ENCODE measurements at regions not wholly inside any gene's neighbourhood (a gene's known extent, or its start where the extent isn't known, plus 50 kb on each side); places are given as distances from the start of the nearest gene placed in this dataset.
A peak's percentile ranks its signal among the peaks of the same experiment; 100 is the strongest.

- DNase-seq (ENCODE audit: low read depth in 4 of 4, low spot score in 2 of 4), result no peak
These were observed 1088.1 kb upstream of the PIK3C3 start for GRCh38 chr18:40866968-40867367.

DNA sequence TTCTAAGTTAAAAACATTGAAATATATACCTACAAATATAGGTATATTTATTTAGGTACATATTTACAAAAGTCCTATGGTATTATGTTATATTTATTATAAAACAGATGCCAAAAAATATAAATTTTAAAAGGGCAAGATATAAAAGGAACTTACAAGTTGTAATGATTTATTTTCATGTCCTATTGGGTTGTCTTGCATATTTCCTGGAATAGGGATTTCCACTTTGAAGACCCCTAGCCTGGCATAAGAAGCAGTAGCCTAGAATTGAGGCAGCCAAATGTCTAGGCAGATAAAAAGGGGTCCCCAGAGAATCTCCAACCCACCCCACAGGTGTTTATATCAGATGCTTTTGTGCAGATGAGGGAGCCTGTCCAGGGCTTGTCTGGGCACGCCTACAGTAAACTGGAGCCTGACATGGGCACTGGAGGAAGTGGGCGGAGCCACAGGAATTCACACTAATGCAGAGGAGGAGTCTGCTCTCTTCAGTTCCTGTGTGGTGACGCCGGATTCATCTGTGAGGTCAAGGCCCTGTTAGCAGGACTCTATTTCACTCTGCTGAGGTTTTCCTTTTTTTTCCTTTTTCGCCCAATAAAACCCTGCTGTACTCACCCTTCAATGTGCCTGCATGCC, 1088.9 kb upstream of the PIK3C3 start:
- no peak for DNase-seq (ENCODE audit: low read depth in 4 of 4, low spot score in 2 of 4)

DNA sequence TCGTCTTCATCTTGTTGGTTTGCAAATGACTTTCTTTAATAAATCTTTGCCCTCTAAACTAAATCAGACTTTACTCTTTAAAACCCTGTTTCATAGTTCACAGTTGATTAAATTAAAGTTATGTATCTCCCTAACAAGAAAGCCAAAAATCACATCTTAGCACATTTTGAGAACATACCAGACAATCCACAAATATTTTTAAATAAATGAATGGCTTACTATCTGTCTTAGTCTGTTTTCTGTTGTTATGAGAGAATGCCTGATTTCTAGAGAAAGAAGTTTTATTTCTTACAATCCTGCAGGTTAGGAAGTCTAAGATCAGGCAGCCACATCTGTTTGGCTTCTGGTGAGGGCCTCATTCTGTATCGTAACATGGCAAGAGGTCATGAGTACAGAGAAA, 1090.2 kb upstream of the PIK3C3 start:
- DNase-seq (ENCODE audit: low read depth in 4 of 4, low spot score in 2 of 4), result no peak

GRCh38 chr18:40863801-40864200, 1091.2 kb upstream of the PIK3C3 start:
- DNase-seq (ENCODE audit: low read depth in 4 of 4, low spot score in 2 of 4), result no peak

DNA sequence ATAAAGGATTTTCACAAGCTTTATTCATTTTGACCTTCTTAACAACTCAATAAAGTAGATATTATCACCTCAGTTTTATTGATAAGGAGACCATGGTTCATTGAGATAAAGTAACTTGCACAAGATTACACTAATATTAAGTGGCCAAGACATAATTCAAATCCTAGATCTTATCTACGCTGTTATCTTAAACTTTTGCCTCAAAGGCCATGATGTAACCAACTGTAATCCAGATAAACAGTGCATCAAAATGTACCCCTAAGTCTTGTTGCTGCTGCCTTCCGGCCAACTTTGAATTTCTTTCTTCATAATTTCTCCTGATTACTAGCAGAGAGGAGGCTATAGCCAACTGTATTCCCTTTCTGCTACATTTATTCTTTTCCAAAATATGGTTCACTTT, 1094.8 kb upstream of the PIK3C3 start:
- no peak for DNase-seq (ENCODE audit: low read depth in 4 of 4, low spot score in 2 of 4)

DNA sequence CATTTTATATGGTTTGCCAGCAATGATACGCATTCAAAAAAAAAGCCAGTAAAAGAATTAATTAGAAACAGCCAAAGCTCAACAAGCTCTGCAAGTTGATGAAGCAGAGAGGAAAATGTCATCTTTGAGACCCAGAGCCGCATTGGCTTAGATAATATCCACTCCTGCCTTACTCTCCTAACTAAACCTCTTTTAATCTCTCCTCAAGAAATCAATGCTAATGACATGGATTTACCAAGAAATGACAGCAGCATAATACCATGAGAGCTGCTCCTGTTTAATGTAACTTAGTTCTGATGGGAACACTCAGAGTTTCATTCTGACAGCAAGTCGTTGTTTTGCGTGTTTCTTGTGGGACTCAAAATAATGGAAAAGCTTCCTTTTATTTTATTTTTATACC, 1099.4 kb upstream of the PIK3C3 start:
- no peak for DNase-seq (ENCODE audit: low read depth in 4 of 4, low spot score in 2 of 4)

DNA sequence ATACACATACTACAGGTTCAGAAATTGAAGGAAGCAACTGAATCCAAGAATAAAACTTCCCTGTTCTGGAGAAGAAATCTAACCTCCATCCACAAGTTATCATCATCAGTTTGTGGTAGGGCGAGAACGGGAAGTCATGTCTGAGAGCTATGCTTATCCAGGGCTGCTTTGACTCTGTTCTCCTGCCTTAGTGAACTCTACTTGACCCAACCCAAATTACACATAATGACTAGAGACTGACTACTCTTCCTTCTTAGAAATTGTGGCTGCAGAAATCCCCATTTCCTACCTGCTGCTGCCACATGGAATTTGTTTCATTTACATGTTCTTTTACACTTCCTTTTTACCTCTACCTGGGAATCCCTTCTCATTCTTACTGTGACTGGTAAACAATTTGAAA, 1102.6 kb upstream of the PIK3C3 start:
- DNase-seq (ENCODE audit: low read depth in 4 of 4, low spot score in 2 of 4), result no peak

DNA sequence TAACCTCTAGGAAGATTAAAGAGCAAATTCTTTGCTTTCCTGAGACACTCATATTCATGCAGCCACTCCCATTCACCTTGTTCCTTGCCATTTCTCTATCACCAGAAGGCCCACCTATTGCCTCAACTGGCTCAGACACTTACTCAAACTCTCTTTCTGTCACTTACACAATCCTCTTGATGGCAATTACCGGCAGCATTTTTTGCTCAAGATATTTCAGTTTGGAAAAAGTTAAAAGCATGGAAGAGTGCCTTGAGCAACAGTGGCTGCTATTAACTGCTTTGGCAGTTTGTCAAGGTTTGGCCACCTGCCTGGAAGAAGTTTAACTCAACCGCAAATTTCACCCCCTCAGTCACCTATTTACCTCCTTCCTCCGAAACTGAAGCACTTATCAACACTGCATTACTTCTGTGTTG, 1104.0 kb upstream of the PIK3C3 start:
- peak in 1 of 4 donors; percentile 27 for DNase-seq (ENCODE audit: low read depth in 4 of 4, low spot score in 2 of 4)

DNA sequence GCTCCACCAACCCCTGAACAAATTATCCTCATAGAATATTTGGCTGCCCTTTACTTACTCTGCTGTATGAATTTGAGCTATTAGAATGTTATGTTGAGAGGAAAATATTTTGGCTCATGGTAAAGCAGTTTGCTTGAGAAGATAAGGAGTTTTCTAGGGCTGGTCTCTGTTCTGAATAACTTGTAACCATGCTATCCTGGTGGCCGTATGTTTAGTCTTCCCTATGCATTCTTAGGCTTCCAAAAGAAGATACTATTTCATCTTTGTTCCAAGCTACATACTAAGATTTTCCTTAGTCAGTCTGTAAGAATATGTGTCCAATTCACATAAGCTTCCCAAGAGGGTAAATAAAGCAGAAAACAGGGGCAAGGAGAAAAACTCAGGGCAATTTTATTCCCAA, 1105.1 kb upstream of the PIK3C3 start:
- no peak for DNase-seq (ENCODE audit: low read depth in 4 of 4, low spot score in 2 of 4)

DNA sequence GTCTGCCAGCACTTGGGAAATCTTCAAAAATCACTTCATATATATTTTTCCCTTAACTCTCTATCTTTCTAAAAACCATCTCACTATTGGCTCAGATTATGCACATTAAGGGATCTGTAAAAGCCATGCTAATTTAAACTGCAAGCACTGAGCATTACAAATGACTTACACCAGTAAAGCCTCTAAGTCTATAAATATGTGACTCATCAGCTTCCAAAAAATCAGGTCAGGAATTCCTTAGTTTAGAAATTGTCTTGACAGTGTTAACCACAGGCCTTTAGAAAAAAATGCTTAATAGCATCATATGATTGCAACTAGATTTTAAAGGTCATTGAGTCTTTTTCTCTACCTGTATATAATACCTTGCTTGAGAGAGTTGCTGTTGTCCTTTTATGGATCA, 1113.6 kb upstream of the PIK3C3 start:
- no peak for DNase-seq (ENCODE audit: low read depth in 4 of 4, low spot score in 2 of 4)

GRCh38 chr18:40841063-40841462, 1114.0 kb upstream of the PIK3C3 start:
- DNase-seq (ENCODE audit: low read depth in 4 of 4, low spot score in 2 of 4), result no peak

- no peak for DNase-seq (ENCODE audit: low read depth in 4 of 4, low spot score in 2 of 4)
These were observed 1122.7 kb upstream of the PIK3C3 start for GRCh38 chr18:40832362-40832761.

GRCh38 chr18:40824291-40824690, 1130.7 kb upstream of the PIK3C3 start:
- no peak for DNase-seq (ENCODE audit: low read depth in 4 of 4, low spot score in 2 of 4)

DNA sequence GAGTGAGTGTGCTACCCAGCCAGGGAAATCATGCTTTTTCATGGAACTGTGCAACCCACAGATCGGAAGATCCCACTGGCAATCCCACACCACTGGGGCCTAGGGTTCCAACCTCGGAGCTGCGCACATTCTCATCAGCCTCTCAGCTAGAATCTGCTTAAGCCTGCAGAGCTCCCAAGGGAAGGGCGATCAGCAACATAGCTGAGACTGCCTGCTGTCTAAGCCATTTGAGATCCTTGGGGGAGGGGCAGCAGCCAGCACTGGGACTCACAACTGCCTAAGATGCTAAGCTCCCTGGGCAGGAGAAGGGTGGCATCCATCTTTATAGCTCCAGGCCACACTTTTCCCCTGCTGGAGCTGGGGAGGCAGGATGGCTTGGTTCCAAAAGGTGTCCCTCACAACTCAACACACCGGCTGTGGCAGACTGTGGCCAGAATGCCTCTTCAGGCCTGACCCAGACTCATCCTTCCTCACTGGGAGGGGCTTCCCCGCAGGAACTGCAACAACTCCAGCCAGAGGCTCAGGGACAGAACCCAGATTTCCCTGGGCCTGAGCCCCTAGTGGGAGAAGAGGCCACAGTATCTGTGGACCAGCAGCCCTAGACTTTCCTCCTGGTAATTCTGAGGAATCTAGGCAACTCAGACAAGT, 1133.3 kb upstream of the PIK3C3 start:
- no peak for DNase-seq (ENCODE audit: low read depth in 4 of 4, low spot score in 2 of 4)

- no peak for DNase-seq (ENCODE audit: low read depth in 4 of 4, low spot score in 2 of 4)
These were observed 1142.0 kb upstream of the PIK3C3 start for GRCh38 chr18:40812981-40813515.

DNA sequence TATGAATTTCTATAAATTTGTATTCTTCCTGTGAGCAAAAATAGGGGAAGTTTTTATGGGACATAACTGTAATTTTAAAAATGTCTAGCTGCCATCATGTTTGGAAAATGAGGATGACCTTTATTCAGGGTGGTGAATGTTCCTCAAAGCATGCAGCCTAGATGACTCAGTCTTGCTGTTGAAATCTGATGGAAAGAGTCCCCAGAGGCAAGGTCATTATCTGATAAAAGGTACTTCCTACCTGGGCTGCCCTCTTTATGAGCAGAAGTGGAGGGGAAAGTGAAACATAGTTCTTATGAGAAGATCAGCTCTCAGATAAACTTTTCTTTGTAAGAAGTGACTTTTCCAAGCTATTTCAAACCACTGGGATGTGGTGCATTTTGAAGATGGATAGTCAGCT, 1144.7 kb upstream of the PIK3C3 start:
- DNase-seq (ENCODE audit: low read depth in 4 of 4, low spot score in 2 of 4), result no peak

DNA sequence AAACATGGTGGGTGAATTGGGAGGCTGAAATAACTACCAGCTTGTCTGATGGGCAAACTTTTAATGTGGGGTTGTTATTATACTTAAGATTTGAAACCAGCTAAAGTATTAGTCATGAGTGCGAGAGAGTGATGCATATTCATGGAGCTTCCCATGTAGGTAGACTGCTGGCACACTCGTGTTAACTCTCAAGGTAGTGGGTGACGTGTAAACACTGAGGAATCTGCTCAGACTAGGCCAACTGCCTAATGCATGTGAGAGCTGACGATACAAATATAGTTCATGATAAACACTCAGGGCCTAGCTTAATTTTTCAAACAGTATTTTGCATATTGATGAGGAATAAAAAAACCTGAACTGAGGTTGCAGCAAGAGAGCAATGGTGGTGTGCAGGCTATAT, 1165.7 kb upstream of the PIK3C3 start:
- DNase-seq (ENCODE audit: low read depth in 4 of 4, low spot score in 2 of 4), result no peak

GRCh38 chr18:40782453-40783130, 1172.4 kb upstream of the PIK3C3 start:
- no peak for DNase-seq (ENCODE audit: low read depth in 4 of 4, low spot score in 2 of 4)

DNA sequence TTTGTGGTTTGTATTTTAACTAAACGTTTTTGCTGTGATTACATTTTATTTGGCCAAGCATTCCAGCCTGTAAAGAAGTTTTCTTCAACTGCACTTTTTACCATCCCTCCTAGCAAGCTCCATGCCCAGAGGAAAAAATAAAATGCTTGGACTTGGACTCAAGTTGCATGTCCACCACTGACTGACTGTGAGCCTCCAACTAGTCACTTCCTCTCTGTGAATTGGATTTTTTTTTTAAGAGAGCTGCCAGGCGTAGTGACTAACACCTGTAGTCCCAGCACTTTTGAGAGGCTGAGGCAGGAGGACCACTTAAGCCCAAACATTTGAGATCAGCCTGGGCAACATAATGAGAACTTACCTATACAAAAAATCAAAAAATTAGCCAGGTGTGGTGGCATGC, 1185.2 kb upstream of the PIK3C3 start:
- DNase-seq (ENCODE audit: low read depth in 4 of 4, low spot score in 2 of 4), result no peak

DNA sequence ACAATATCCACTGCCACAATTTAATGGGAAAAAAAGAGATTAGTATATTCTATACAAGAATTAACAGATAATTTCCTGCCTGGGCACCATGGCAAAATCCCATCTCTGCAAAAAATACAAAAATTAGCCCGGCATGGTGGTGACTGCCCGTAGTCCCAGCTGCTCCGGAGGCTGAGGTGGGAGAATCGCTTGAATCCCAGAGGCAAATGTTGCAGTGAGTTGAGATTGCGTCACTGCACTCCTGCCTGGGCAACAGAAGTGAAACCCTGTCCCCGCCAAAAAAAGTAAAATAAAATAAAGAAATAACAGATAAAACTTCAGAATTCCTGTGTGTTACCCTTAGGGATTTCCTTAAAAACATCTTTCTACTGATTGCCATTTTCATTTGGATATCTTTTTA, 1194.8 kb upstream of the PIK3C3 start:
- no peak for DNase-seq (ENCODE audit: low read depth in 4 of 4, low spot score in 2 of 4)

DNA sequence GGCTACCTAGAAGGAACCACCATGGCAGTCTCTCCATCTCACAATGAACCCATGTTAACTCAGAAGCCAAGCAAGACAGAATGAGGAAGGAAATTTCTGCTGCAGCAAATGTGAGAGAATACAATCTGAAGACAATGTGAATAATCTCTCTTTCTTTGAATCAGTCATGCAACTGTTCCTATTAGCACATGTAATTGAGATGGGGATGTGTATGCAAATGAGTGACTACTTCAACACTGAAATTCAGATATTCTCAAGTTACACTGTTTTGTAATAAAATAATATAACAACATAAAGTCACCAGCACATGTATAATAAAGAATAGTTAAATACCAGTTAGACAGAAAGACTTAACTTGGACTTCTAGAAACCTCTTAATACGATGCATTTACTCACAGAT, 1200.6 kb upstream of the PIK3C3 start:
- no peak for DNase-seq (ENCODE audit: low read depth in 4 of 4, low spot score in 2 of 4)

GRCh38 chr18:40752316-40752715, 1202.7 kb upstream of the PIK3C3 start:
- no peak for DNase-seq (ENCODE audit: low read depth in 4 of 4, low spot score in 2 of 4)

Measured in left renal cortex interstitium (tissue), 4 donors.